ENCODE measurements at regions not wholly inside any gene's neighbourhood (a gene's known extent, or its start where the extent isn't known, plus 50 kb on each side); places are given as distances from the start of the nearest gene placed in this dataset.
"Not testable (repeated sequence)": the region's sequence is repeated elsewhere in the genome, so short reads cannot be mapped to it uniquely, and the experiment has no call there.

GRCh38 chr14:105772710-105773250 lies 246.4 kb downstream of the TMEM121 start:
- H3K4me3 ChIP-seq (ENCODE audit: low read length): not testable (repeated sequence)

DNA sequence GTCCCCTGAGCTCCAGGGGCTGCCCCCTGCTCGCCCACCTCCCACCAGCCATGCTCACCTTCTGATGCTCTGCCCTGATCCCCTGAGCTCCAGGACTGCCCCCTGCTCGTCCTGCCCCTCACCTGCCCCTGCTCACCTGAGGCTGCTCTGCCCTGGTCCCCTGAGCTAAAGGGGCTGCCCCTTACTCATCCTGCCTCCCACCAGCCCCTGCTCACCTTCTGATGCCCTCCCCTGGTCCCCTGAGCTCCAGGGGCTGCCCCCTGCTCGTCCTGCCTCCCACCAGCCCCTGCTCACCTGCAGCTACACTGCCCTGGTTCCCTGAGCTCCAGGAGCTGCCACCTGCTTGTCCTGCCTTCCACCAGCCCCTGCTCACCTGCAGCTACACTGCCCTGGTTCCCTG lies 247.2 kb downstream of the TMEM121 start:
- H3K4me1 ChIP-seq (ENCODE audit: control insufficient read depth, low read depth, low read length): no peaks in the 10 kb centered on the region
- H3K36me3 ChIP-seq (ENCODE audit: control insufficient read depth, low read depth, low read length): no peaks in the 10 kb centered on the region
- H3K9me3 ChIP-seq (ENCODE audit: control insufficient read depth, low read depth, low read length): no peaks in the 10 kb centered on the region
- no peak overlapping the region for H3K27ac ChIP-seq (ENCODE audit: low read length)
- no peak overlapping the region for H3K9ac ChIP-seq (ENCODE audit: low read length)
- H3K4me3 ChIP-seq (ENCODE audit: low read length): no peak overlapping the region
- H3K27me3 ChIP-seq (ENCODE audit: control insufficient read depth, insufficient read depth, low read length): no peaks in the 10 kb centered on the region

More at GRCh38 chr14:105772710-105773250, 246.4 kb downstream of the TMEM121 start:
- not testable (repeated sequence) for H3K36me3 ChIP-seq (ENCODE audit: control insufficient read depth, low read depth, low read length); H3K27me3 ChIP-seq (ENCODE audit: control insufficient read depth, insufficient read depth, low read length); H3K4me1 ChIP-seq (ENCODE audit: control insufficient read depth, low read depth, low read length); H3K9ac ChIP-seq (ENCODE audit: low read length); H3K9me3 ChIP-seq (ENCODE audit: control insufficient read depth, low read depth, low read length); H3K27ac ChIP-seq (ENCODE audit: low read length)

DNA sequence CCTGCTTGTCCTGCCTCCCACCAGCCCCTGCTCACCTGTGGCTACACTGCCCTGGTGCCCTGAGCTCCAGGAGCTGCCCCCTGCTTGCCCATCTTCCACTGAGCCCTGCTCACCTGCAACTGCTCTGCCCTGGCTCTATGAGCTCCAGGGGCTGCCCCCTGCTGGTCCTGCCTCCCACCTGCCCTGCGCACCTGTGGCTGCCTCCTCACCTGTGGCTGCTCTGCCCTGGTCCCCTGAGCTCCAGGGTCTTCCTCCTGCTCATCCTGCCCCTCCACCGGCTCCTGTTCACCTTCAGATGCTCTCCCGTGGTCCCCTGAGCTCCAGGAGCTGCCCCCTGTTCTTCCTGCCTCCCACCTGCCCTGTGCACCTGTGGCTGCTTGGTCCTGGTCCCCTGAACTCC lies 247.6 kb downstream of the TMEM121 start:
- Histone ChIP-seq H3K9me3 (ENCODE audit: control insufficient read depth, low read depth, low read length) (no peaks in the 10 kb centered on the region), H3K9ac (ENCODE audit: low read length) (no peak overlapping the region), H3K36me3 (ENCODE audit: control insufficient read depth, low read depth, low read length) (no peaks in the 10 kb centered on the region), H3K4me3 (ENCODE audit: low read length) (no peak overlapping the region), H3K4me1 (ENCODE audit: control insufficient read depth, low read depth, low read length) (no peaks in the 10 kb centered on the region), H3K27ac (ENCODE audit: low read length) (no peak overlapping the region), H3K27me3 (ENCODE audit: control insufficient read depth, insufficient read depth, low read length) (no peaks in the 10 kb centered on the region)

DNA sequence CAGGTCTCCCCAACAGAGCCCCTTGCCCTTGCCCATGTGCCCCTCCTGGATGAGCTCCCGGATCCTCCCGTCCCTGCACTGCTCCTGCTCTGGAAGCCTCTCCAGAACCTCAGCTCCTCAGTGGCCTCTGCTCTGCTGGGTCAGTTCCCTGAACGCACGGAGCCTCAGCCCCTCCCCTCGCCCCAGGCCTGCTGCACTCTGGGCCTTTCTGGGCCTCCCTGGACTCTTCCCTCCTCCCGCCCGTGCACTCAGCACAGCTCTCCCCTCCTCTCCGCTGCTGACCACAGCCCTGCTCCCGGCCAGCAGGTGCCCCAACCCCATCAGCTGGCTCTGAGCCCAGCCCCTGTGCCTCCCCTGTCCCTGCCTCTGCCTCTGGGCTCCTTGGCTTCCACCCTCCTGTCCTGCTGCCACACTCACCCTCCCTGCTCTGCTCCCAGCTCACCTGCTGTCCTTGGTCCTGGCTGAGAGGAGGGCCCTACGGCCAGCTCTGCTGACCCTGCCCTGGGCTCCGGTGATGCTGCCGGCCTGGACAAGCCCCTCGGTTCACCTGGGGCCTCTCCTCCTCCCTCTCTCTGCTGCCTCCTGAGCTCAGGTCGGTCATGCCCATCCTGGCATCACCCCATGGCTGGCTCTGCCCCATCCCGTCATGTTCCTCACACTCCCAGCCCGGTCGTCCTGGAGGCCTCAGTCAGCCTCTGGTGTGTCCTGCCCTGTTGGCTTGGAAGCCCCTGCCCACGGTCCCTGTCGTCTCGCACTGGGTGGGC lies 248.4 kb downstream of the TMEM121 start:
- H3K27ac ChIP-seq (ENCODE audit: low read length); H3K4me1 ChIP-seq (ENCODE audit: control insufficient read depth, low read depth, low read length); H3K9ac ChIP-seq (ENCODE audit: low read length); H3K9me3 ChIP-seq (ENCODE audit: control insufficient read depth, low read depth, low read length); H3K27me3 ChIP-seq (ENCODE audit: control insufficient read depth, insufficient read depth, low read length); H3K36me3 ChIP-seq (ENCODE audit: control insufficient read depth, low read depth, low read length); H3K4me3 ChIP-seq (ENCODE audit: low read length): not testable (repeated sequence)

DNA sequence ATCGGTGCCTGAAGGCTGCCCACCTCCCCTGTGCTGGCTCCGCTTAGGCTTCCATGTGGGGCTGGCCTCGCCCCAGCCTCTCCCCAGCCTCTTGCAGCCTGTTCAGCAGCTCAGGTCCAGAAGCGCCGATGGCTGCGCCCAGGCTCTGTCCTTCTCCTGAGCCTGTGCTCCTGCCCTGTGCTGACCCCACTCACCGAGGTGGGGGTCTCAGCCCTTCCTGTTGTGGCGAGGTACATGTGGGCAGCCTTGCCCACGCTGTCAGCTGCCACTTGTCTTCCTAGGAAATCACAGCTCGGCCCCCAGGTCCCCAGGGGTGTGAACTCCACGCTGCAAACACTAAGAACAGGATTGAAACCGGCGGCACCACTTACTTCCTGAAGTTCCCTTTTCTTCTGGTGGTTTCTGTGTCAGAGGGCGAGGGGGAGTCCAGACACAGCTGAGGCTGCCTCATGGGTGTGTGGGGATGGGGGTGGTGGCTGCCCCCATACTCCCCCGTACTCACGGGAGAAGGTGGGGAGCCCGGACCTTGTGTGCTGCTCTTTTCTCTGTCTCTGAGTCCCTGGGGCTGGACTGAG lies 249.1 kb downstream of the TMEM121 start:
- not testable (repeated sequence) for H3K27ac ChIP-seq (ENCODE audit: low read length); H3K4me3 ChIP-seq (ENCODE audit: low read length); H3K27me3 ChIP-seq (ENCODE audit: control insufficient read depth, insufficient read depth, low read length); H3K36me3 ChIP-seq (ENCODE audit: control insufficient read depth, low read depth, low read length); H3K4me1 ChIP-seq (ENCODE audit: control insufficient read depth, low read depth, low read length); H3K9ac ChIP-seq (ENCODE audit: low read length)
- H3K9me3 ChIP-seq (ENCODE audit: control insufficient read depth, low read depth, low read length): peaks cover 11% of the 10 kb centered on the region

DNA sequence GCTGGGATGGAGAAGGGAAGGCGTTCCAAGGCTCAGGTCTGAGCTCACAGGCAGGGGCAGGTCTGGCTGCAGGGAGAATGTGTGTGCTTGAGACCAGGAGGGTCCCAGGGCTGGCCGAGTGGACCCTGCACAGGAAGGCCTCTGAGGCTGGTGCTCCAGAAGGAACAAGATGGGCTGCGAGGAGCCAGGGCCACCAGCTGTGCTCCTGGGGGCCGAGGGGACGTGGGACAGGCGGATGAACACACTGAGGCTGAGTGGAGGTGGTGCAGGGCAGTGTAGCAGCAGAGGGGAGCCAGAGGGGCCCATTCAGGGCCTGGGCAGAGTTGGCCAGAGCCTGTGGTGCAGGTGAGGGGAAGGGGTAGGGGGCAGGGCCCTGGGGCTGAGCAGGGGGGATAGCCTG lies 249.7 kb downstream of the TMEM121 start:
- H3K36me3 ChIP-seq (ENCODE audit: control insufficient read depth, low read depth, low read length); H3K4me3 ChIP-seq (ENCODE audit: low read length); H3K27ac ChIP-seq (ENCODE audit: low read length); H3K9ac ChIP-seq (ENCODE audit: low read length); H3K27me3 ChIP-seq (ENCODE audit: control insufficient read depth, insufficient read depth, low read length); H3K4me1 ChIP-seq (ENCODE audit: control insufficient read depth, low read depth, low read length): not testable (repeated sequence)
- H3K9me3 ChIP-seq (ENCODE audit: control insufficient read depth, low read depth, low read length): peaks cover 18% of the 10 kb centered on the region

DNA sequence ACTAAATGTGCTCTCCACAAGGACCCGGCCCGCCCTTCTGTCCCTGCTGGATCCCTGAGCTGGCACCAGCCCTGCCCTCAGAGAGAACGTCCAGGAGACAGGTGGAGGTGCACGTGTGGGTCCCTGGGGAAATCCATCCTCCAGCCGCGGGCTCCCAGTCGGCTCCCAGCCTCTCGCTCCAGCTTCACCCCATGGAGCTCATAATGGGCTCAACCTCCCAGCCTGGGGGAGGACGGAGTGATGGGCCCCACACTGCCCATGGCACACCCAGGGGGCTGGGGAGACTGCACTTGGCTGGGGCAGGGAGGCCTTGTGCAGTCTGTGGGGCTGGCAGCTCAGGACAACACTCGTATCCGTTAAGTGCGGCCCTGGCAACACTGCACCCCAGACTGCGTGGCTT lies 250.5 kb downstream of the TMEM121 start:
- no peaks in the 10 kb centered on the region for H3K36me3 ChIP-seq (ENCODE audit: control insufficient read depth, low read depth, low read length)
- H3K27me3 ChIP-seq (ENCODE audit: control insufficient read depth, insufficient read depth, low read length): no peaks in the 10 kb centered on the region
- no peak overlapping the region for H3K9ac ChIP-seq (ENCODE audit: low read length)
- no peak overlapping the region for H3K27ac ChIP-seq (ENCODE audit: low read length)
- H3K4me3 ChIP-seq (ENCODE audit: low read length): no peak overlapping the region
- H3K4me1 ChIP-seq (ENCODE audit: control insufficient read depth, low read depth, low read length): no peaks in the 10 kb centered on the region
- peaks cover 25% of the 10 kb centered on the region for H3K9me3 ChIP-seq (ENCODE audit: control insufficient read depth, low read depth, low read length)

DNA sequence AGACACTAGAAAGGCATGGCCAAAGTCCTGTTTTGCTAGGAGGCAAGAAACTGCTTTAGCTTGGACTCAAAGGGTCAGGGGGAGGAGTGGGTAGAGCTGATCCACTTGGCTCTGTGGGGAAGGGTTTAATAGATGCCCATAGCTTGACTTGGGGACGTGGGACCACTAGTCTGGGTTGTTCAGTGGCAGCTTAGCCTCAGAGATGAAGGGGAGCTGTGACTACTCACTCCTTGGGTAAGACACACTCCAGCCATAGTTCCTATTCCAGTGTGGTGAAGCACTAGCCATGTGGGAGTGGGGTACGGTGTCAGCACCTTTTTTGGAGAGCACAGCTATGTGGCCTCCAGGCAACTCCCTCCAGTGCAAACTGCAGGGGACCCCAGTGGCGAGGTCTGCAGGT lies 257.3 kb downstream of the TMEM121 start:
- H3K9me3 ChIP-seq (ENCODE audit: control insufficient read depth, low read depth, low read length): peaks cover 79% of the 10 kb centered on the region
- no peaks in the 10 kb centered on the region for H3K36me3 ChIP-seq (ENCODE audit: control insufficient read depth, low read depth, low read length)
- H3K9ac ChIP-seq (ENCODE audit: low read length): no peak overlapping the region
- H3K4me1 ChIP-seq (ENCODE audit: control insufficient read depth, low read depth, low read length): no peaks in the 10 kb centered on the region
- no peak overlapping the region for H3K27ac ChIP-seq (ENCODE audit: low read length)
- H3K4me3 ChIP-seq (ENCODE audit: low read length): no peak overlapping the region
- no peaks in the 10 kb centered on the region for H3K27me3 ChIP-seq (ENCODE audit: control insufficient read depth, insufficient read depth, low read length)

GRCh38 chr14:105793836-105794235 lies 267.5 kb downstream of the TMEM121 start:
- no peaks in the 10 kb centered on the region for H3K36me3 ChIP-seq (ENCODE audit: control insufficient read depth, low read depth, low read length)
- no peak overlapping the region for H3K27ac ChIP-seq (ENCODE audit: low read length)
- H3K9ac ChIP-seq (ENCODE audit: low read length): no peak overlapping the region
- no peaks in the 10 kb centered on the region for H3K27me3 ChIP-seq (ENCODE audit: control insufficient read depth, insufficient read depth, low read length)
- no peaks in the 10 kb centered on the region for H3K4me1 ChIP-seq (ENCODE audit: control insufficient read depth, low read depth, low read length)
- peaks cover 61% of the 10 kb centered on the region for H3K9me3 ChIP-seq (ENCODE audit: control insufficient read depth, low read depth, low read length)
- H3K4me3 ChIP-seq (ENCODE audit: low read length): no peak overlapping the region

DNA sequence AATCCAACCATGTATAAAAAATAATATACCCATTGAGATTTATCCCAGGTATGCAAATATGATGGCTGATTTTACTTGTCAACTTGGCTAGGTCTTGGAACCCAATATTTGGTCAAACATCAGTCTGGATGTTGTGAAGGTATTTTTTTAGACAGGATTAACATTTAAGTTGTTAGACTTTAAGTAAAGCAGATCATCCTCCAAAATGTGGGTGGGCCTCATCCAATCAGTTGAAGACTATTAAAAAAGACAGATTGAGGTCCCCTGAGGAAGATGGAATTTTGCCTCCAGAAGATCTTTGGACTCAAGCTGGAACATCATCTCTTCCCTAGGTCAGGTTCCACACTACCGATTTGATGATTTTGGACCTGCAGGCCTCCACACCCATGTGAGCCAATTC lies 271.2 kb downstream of the TMEM121 start:
- Histone ChIP-seq H3K27ac (ENCODE audit: low read length) (no peak overlapping the region), H3K27me3 (ENCODE audit: control insufficient read depth, insufficient read depth, low read length) (no peaks in the 10 kb centered on the region), H3K9me3 (ENCODE audit: control insufficient read depth, low read depth, low read length) (peaks cover 74% of the 10 kb centered on the region), H3K4me3 (ENCODE audit: low read length) (no peak overlapping the region), H3K9ac (ENCODE audit: low read length) (no peak overlapping the region), H3K4me1 (ENCODE audit: control insufficient read depth, low read depth, low read length) (no peaks in the 10 kb centered on the region), H3K36me3 (ENCODE audit: control insufficient read depth, low read depth, low read length) (no peaks in the 10 kb centered on the region)

DNA sequence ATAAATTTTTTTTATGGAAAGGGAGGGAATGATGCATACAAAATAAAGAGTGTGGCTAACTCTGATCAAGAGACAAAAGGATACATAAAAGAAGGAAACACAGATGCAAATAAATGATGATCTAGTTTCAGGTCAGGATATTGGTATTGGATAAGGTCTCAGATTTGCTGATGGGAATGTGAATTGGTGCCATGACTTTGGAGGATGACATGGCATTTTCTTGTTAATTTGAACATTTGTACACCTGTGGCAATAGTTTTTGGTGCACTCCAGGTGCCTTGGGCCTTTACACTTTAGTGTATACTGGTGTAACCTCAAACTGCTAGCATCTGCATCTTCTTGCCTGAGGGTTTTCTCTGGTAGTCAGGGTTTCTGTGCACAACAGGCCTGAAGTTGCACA lies 279.3 kb downstream of the TMEM121 start:
- no peaks in the 10 kb centered on the region for H3K4me1 ChIP-seq (ENCODE audit: control insufficient read depth, low read depth, low read length)
- H3K9ac ChIP-seq (ENCODE audit: low read length): no peak overlapping the region
- H3K36me3 ChIP-seq (ENCODE audit: control insufficient read depth, low read depth, low read length): no peaks in the 10 kb centered on the region
- no peaks in the 10 kb centered on the region for H3K27me3 ChIP-seq (ENCODE audit: control insufficient read depth, insufficient read depth, low read length)
- peaks cover 65% of the 10 kb centered on the region for H3K9me3 ChIP-seq (ENCODE audit: control insufficient read depth, low read depth, low read length)
- no peak overlapping the region for H3K4me3 ChIP-seq (ENCODE audit: low read length)
- H3K27ac ChIP-seq (ENCODE audit: low read length): no peak overlapping the region

GRCh38 chr14:105806568-105806967 lies 280.2 kb downstream of the TMEM121 start:
- Histone ChIP-seq H3K27ac (ENCODE audit: low read length) (no peak overlapping the region), H3K4me3 (ENCODE audit: low read length) (no peak overlapping the region), H3K4me1 (ENCODE audit: control insufficient read depth, low read depth, low read length) (no peaks in the 10 kb centered on the region), H3K9ac (ENCODE audit: low read length) (no peak overlapping the region), H3K27me3 (ENCODE audit: control insufficient read depth, insufficient read depth, low read length) (no peaks in the 10 kb centered on the region), H3K9me3 (ENCODE audit: control insufficient read depth, low read depth, low read length) (peaks cover 66% of the 10 kb centered on the region), H3K36me3 (ENCODE audit: control insufficient read depth, low read depth, low read length) (no peaks in the 10 kb centered on the region)
